ENCODE measurements at regions not wholly inside any gene's neighbourhood (a gene's known extent, or its start where the extent isn't known, plus 50 kb on each side); places are given as distances from the start of the nearest gene placed in this dataset.

DNA sequence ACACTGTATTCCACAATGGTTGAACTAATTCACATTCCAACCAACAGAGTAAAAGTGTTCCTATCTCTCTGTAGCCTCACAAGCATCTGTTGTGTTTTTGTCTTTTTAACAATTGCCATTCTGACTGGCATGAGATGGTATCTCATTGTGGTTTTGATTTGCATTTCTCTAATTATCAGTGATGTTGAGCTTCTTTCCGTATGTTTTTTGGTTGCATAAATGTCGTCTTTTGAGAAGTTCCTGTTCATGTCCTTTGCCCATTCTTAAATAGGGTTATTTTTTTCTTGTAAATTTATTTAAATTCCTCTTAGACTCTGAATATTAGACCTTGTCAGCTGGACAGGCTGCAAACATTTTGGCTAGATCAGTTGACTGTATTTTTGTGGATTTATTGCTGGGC, 78.2 kb downstream of the VSIG4 start:
- no peak overlapping the region for H2AFZ ChIP-seq (ENCODE audit: low read depth, low read length, poor library complexity, severe bottlenecking)
- intact Hi-C loops (cut with micrococcal nuclease): no loop called here
- ChIA-PET POLR2A (no interaction called here), CTCF (no interaction called here), RAD21 (ENCODE audit: low non-redundant PET in 1 of 2, low total read pairs in 2 of 2, uncharacterized antibody in 2 of 2, unreplicated experiment in 2 of 2) (no interaction called here)
- no peak overlapping the region for H3K4me3 ChIP-seq (replicated peaks in 1 of 2; ENCODE audit: low read depth in 1 of 2, low read length in 2 of 2)
- no peak for ATAC-seq
- no peaks in the 10 kb centered on the region for H3K9me3 ChIP-seq (ENCODE audit: control insufficient read depth in 1 of 2, insufficient read depth in 1 of 2, low read depth in 1 of 2, low read length in 2 of 2)
- no peak overlapping the region for H3K4me2 ChIP-seq (ENCODE audit: low read length)
- TF ChIP-seq POLR2AphosphoS5 (IDR thresholded peaks at IDR 0.05; ENCODE audit: low read depth, low read length) (no peak), EZH2phosphoT487 (IDR thresholded peaks at IDR 0.05; ENCODE audit: borderline replicate concordance) (no peak), RAD21 (IDR thresholded peaks at IDR 0.05; ENCODE audit: low read depth) (no peak), SRF (IDR thresholded peaks at IDR 0.05; ENCODE audit: low read depth) (no peak)
- TF ChIP-seq, protein P1, sequence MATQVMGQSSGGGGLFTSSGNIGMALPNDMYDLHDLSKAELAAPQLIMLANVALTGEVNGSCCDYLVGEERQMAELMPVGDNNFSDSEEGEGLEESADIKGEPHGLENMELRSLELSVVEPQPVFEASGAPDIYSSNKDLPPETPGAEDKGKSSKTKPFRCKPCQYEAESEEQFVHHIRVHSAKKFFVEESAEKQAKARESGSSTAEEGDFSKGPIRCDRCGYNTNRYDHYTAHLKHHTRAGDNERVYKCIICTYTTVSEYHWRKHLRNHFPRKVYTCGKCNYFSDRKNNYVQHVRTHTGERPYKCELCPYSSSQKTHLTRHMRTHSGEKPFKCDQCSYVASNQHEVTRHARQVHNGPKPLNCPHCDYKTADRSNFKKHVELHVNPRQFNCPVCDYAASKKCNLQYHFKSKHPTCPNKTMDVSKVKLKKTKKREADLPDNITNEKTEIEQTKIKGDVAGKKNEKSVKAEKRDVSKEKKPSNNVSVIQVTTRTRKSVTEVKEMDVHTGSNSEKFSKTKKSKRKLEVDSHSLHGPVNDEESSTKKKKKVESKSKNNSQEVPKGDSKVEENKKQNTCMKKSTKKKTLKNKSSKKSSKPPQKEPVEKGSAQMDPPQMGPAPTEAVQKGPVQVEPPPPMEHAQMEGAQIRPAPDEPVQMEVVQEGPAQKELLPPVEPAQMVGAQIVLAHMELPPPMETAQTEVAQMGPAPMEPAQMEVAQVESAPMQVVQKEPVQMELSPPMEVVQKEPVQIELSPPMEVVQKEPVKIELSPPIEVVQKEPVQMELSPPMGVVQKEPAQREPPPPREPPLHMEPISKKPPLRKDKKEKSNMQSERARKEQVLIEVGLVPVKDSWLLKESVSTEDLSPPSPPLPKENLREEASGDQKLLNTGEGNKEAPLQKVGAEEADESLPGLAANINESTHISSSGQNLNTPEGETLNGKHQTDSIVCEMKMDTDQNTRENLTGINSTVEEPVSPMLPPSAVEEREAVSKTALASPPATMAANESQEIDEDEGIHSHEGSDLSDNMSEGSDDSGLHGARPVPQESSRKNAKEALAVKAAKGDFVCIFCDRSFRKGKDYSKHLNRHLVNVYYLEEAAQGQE (IDR thresholded peaks at IDR 0.05; ENCODE audit: low read depth): no peak
- no peaks in the 10 kb centered on the region for H3K4me1 ChIP-seq (ENCODE audit: control insufficient read depth in 1 of 2, insufficient read depth in 2 of 2, low read length in 2 of 2)
- no peaks in the 10 kb centered on the region for H4K20me1 ChIP-seq (ENCODE audit: insufficient read depth)
- no TSS peak for BruUV-seq (replicated peaks)
- no peaks in the 10 kb centered on the region for H3K27me3 ChIP-seq (ENCODE audit: insufficient read depth, low read length)
- H3K79me2 ChIP-seq (ENCODE audit: insufficient read depth, low read length): no peaks in the 10 kb centered on the region
- no peaks in the 10 kb centered on the region for H3K36me3 ChIP-seq (ENCODE audit: control insufficient read depth in 1 of 2, insufficient read depth in 2 of 2, low read length in 2 of 2)
- DNase-seq (ENCODE audit: low read depth, low spot score): no peak
- no peak overlapping the region for H3K27ac ChIP-seq (ENCODE audit: low read depth, low read length)
- no peak overlapping the region for H3K9ac ChIP-seq (ENCODE audit: low read length)
- no peaks in the 10 kb centered on the region for H3K9me2 ChIP-seq (ENCODE audit: insufficient read depth)

DNA sequence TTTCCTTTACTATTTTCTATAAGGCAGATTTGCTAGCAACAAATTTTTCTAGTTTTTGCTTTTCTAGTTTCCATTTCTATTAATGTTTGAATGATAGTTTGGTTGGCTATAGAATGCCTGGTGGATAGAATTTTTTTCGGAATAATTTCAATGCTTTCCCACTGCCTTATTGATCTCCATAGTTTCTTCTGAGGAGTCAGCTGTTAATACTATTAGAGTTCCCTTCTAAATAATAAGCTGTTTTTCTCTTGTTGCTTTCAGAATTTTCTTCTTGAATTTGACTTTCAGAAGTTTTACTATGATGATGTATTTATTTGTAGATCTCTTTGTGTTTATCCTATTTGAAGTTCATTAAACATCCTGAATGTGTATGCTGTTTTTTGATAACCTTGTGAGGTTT, 91.8 kb downstream of the VSIG4 start:
- DNase-seq (ENCODE audit: low read depth, low spot score): no peak
- no peak for TF ChIP-seq FOSL1 (IDR thresholded peaks at IDR 0.05; ENCODE audit: low read depth)
- no peak for TF ChIP-seq EGR1 (IDR thresholded peaks at IDR 0.05; ENCODE audit: low read depth)
- no peak for TF ChIP-seq POLR2AphosphoS5 (IDR thresholded peaks at IDR 0.05; ENCODE audit: low read depth, low read length)
- TF ChIP-seq SRF (IDR thresholded peaks at IDR 0.05; ENCODE audit: low read depth): no peak
- TF ChIP-seq SP1 (IDR thresholded peaks at IDR 0.05; ENCODE audit: low read depth): no peak
- TF ChIP-seq, protein P1 (IDR thresholded peaks at IDR 0.05; ENCODE audit: low read depth): no peak
- no peak for TF ChIP-seq RAD21 (IDR thresholded peaks at IDR 0.05; ENCODE audit: low read depth)
- no peak for TF ChIP-seq ELF1 (IDR thresholded peaks at IDR 0.05; ENCODE audit: borderline replicate concordance, low read depth)
- TF ChIP-seq, protein P2, sequence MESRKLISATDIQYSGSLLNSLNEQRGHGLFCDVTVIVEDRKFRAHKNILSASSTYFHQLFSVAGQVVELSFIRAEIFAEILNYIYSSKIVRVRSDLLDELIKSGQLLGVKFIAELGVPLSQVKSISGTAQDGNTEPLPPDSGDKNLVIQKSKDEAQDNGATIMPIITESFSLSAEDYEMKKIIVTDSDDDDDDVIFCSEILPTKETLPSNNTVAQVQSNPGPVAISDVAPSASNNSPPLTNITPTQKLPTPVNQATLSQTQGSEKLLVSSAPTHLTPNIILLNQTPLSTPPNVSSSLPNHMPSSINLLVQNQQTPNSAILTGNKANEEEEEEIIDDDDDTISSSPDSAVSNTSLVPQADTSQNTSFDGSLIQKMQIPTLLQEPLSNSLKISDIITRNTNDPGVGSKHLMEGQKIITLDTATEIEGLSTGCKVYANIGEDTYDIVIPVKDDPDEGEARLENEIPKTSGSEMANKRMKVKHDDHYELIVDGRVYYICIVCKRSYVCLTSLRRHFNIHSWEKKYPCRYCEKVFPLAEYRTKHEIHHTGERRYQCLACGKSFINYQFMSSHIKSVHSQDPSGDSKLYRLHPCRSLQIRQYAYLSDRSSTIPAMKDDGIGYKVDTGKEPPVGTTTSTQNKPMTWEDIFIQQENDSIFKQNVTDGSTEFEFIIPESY (IDR thresholded peaks at IDR 0.05; ENCODE audit: extremely low read depth, insufficient replicate concordance, low read length): no peak
- no peak for TF ChIP-seq EZH2 (IDR thresholded peaks at IDR 0.05)
- Histone ChIP-seq H4K20me1 (ENCODE audit: insufficient read depth) (no peaks in the 10 kb centered on the region), H3K79me2 (ENCODE audit: insufficient read depth, low read length) (no peaks in the 10 kb centered on the region), H3K9me2 (ENCODE audit: insufficient read depth) (no peaks in the 10 kb centered on the region), H2AFZ (ENCODE audit: low read depth, low read length, poor library complexity, severe bottlenecking) (no peak overlapping the region), H3K4me1 (ENCODE audit: control insufficient read depth in 1 of 2, insufficient read depth in 2 of 2, low read length in 2 of 2) (no peaks in the 10 kb centered on the region), H3K27ac (ENCODE audit: low read depth, low read length) (no peak overlapping the region), H3K4me2 (ENCODE audit: low read length) (no peak overlapping the region), H3K36me3 (ENCODE audit: control insufficient read depth in 1 of 2, insufficient read depth in 2 of 2, low read length in 2 of 2) (no peaks in the 10 kb centered on the region), H3K9me3 (ENCODE audit: control insufficient read depth in 1 of 2, insufficient read depth in 1 of 2, low read depth in 1 of 2, low read length in 2 of 2) (no peaks in the 10 kb centered on the region), H3K27me3 (ENCODE audit: insufficient read depth, low read length) (no peaks in the 10 kb centered on the region), H3K9ac (ENCODE audit: low read length) (no peak overlapping the region), H3K4me3 (replicated peaks in 1 of 2; ENCODE audit: low read depth in 1 of 2, low read length in 2 of 2) (no peak overlapping the region)
- intact Hi-C loops (cut with micrococcal nuclease): no loop called here
- ChIA-PET RAD21 (ENCODE audit: low non-redundant PET in 1 of 2, low total read pairs in 2 of 2, uncharacterized antibody in 2 of 2, unreplicated experiment in 2 of 2) (no interaction called here), POLR2A (no interaction called here), CTCF (no interaction called here)
- no TSS peak for BruUV-seq (replicated peaks)
- no peak for ATAC-seq
